A549 (cell line): ENCODE measurements at regions not wholly inside any gene's neighbourhood (a gene's known extent, or its start where the extent isn't known, plus 50 kb on each side); places are given as distances from the start of the nearest gene placed in this dataset.
"Not testable (repeated sequence)": the region's sequence is repeated elsewhere in the genome, so short reads cannot be mapped to it uniquely, and the experiment has no call there.

ENCODE experiments used
- ATAC-seq, 2 experiments: fragments of 200-7000 bp in 1 of 2; fragments of >200 bp in 1 of 2; cut with Nextera tagmentation in 1 of 2; cut with Tn5 transposase in 1 of 2; 3 replicates each; pipeline versions ENCODE4 v1.8.0 to v1.9.1; 2018 to 2020; ENCODE audit warnings: mild to moderate bottlenecking in 1 of 2, moderate library complexity in 1 of 2
- CTCF ChIA-PET: fragments of 300-600 bp; sonication (Branson Sonifier 250); formaldehyde crosslinking; extraction: SDS; loops from one replicate; lab custom pipeline; 2021; ENCODE audit warnings: antibody characterized with exemption, inconsistent platforms; lab: Yijun Ruan, JAX
- POLR2A ChIA-PET: fragments of 350-600 bp; formaldehyde crosslinking; extraction: SDS; loops from one replicate; lab custom pipeline; 2021; ENCODE audit warnings: antibody characterized with exemption, inconsistent platforms; lab: Yijun Ruan, JAX
- DNase-seq, 2 experiments: peaks; one replicate each; pipeline versions ENCODE4 v3.0.0 to v3.0.0-alpha.2; 2011 to 2016; ENCODE audit warnings: low read depth in 1 of 2, low spot score in 1 of 2
- FAIRE-seq: peaks from 2 replicates; lab custom pipeline; 2011; peaks lifted over from hg19 to GRCh38; lab: Jason Lieb, UNC
- H3K27ac ChIP-seq, 2 experiments: fragments of >200 bp; sonication (Bioruptor Twin); formaldehyde crosslinking; 3 replicates each; pipeline ENCODE4 v1.5.1; 2016 to 2017
- H3K4me1 ChIP-seq: fragments of >200 bp; sonication (Bioruptor Twin); formaldehyde crosslinking; 3 replicates; pipeline ENCODE4 v1.6.1; 2016
- H3K4me2 ChIP-seq: fragments of >200 bp; sonication (Bioruptor Twin); formaldehyde crosslinking; 3 replicates; pipeline ENCODE4 v1.6.1; 2016
- H3K4me3 ChIP-seq: fragments of >200 bp; sonication (Bioruptor Twin); formaldehyde crosslinking; 3 replicates; pipeline ENCODE4 v1.5.1; 2016
- H3K9me3 ChIP-seq: fragments of >200 bp; sonication (Bioruptor Twin); formaldehyde crosslinking; 3 replicates; pipeline ENCODE4 v1.6.1; 2016
- ATOH8 ChIP-seq: fragments of 250-450 bp; sonication (Bioruptor Pico); IDR thresholded peaks from 2 replicates; pipeline ENCODE4 v1.5.0; 2020; ENCODE audit warnings: low read depth, mild to moderate bottlenecking, moderate library complexity
- BHLHE40 ChIP-seq: IDR thresholded peaks from 2 replicates; pipeline ENCODE4 v1.6.1; 2012; ENCODE audit warnings: low read depth, low read length, inconsistent platforms
- CBX2 ChIP-seq: fragments of 200-600 bp; sonication (generic); IDR thresholded peaks from 2 replicates; pipeline ENCODE4 v1.6.1; 2016; ENCODE audit warnings: low read depth, mild to moderate bottlenecking, borderline replicate concordance
- CHD2 ChIP-seq: fragments of 150-350 bp; IDR thresholded peaks from 2 replicates; pipeline ENCODE4 v1.6.1; 2014; ENCODE audit warnings: low read length; ENCODE audit not compliant: partially characterized antibody
- EHMT2 ChIP-seq: fragments of 200-600 bp; sonication (generic); IDR thresholded peaks from 2 replicates; pipeline ENCODE4 v1.6.1; 2016; ENCODE audit warnings: antibody characterized with exemption, low read depth, mild to moderate bottlenecking, moderate library complexity
- EP300 ChIP-seq, 2 experiments: fragments of >200 bp; sonication (Bioruptor Twin); formaldehyde crosslinking; IDR thresholded peaks; 2 replicates in 1 of 2; 3 replicates in 1 of 2; pipeline ENCODE4 v1.6.1; 2016 to 2017
- FOXS1 ChIP-seq: fragments of 250-450 bp; sonication (Bioruptor Pico); IDR thresholded peaks from 2 replicates; pipeline ENCODE4 v1.5.0; 2020; ENCODE audit warnings: mild to moderate bottlenecking, moderate library complexity
- HDAC2 ChIP-seq: fragments of 200-600 bp; sonication (generic); IDR thresholded peaks from 2 replicates; pipeline ENCODE4 v1.6.1; 2016
- HEYL ChIP-seq: fragments of 250-450 bp; sonication (Bioruptor Pico); IDR thresholded peaks from 2 replicates; pipeline ENCODE4 v1.8.0; 2021; ENCODE audit warnings: mild to moderate bottlenecking, moderate library complexity
- HOXA7 ChIP-seq: fragments of 250-450 bp; sonication (Bioruptor Pico); IDR thresholded peaks from 2 replicates; pipeline ENCODE4 v1.5.0; 2020; ENCODE audit warnings: mild to moderate bottlenecking, moderate library complexity
- PBX3 ChIP-seq: IDR thresholded peaks from 2 replicates; pipeline ENCODE4 v1.6.1; 2012
- RAD21 ChIP-seq, 2 experiments: fragments of >200 bp in 1 of 2; sonication (Bioruptor Twin) in 1 of 2; formaldehyde crosslinking in 1 of 2; IDR thresholded peaks in 1 of 2; conservative IDR thresholded peaks in 1 of 2; 2 replicates in 1 of 2; 3 replicates in 1 of 2; pipeline ENCODE4 v1.6.1; 2012 to 2018; ENCODE audit warnings: inconsistent platforms in 1 of 2
- RFX5 ChIP-seq: fragments of 450-650 bp; IDR thresholded peaks from 2 replicates; pipeline ENCODE4 v1.7.1; 2014; ENCODE audit warnings: antibody characterized with exemption, mild to moderate bottlenecking, moderate library complexity
- TFCP2L1 ChIP-seq: fragments of 250-450 bp; sonication (Bioruptor Pico); IDR thresholded peaks from 2 replicates; pipeline ENCODE4 v1.5.0; 2021; ENCODE audit warnings: mild to moderate bottlenecking
- WGBS: methylation state at CpG from one replicate; pipeline ENCODE4 v1.1.6; 2017; ENCODE audit errors: missing lambda C conversion rate; 5-methylcytosine and 5-hydroxymethylcytosine counted together
- TF ChIP-seq, protein P1 (sequence below): fragments of 450-650 bp; IDR thresholded peaks from 2 replicates; pipeline ENCODE4 v1.6.1; 2014; ENCODE audit warnings: antibody characterized with exemption
- TF ChIP-seq, protein P2 (sequence below): fragments of >200 bp; sonication (Bioruptor Twin); formaldehyde crosslinking; IDR thresholded peaks from 3 replicates; pipeline ENCODE4 v1.6.1; 2016
- TF ChIP-seq, protein P3 (sequence below): fragments of 200-600 bp; sonication (generic); IDR thresholded peaks from 2 replicates; pipeline ENCODE4 v1.6.1; 2016; ENCODE audit warnings: antibody characterized with exemption, mild to moderate bottlenecking, moderate library complexity

- no peak overlapping the region for H3K4me3 ChIP-seq
- DNase-seq: no peak
- CTCF ChIA-PET: no interaction called here
- H3K27ac ChIP-seq: no peak overlapping the region
- no peak for ATAC-seq
- FAIRE-seq: no peak
- no peaks in the 10 kb centered on the region for H3K9me3 ChIP-seq
- TF ChIP-seq ATOH8 (CRISPR knock-in tag): no peak
- TF ChIP-seq, all 56 proteins: peak for 0
- Histone ChIP-seq H3K4me2 (no peak overlapping the region), H3K4me1 (no peaks in the 10 kb centered on the region)
- POLR2A ChIA-PET: no interaction called here
- WGBS: 12% methylated on average over 6 of the region's 6 CpGs
These were observed 634.5 kb downstream of the QKI start for GRCh38 chr6:164048840-164049516.

DNA sequence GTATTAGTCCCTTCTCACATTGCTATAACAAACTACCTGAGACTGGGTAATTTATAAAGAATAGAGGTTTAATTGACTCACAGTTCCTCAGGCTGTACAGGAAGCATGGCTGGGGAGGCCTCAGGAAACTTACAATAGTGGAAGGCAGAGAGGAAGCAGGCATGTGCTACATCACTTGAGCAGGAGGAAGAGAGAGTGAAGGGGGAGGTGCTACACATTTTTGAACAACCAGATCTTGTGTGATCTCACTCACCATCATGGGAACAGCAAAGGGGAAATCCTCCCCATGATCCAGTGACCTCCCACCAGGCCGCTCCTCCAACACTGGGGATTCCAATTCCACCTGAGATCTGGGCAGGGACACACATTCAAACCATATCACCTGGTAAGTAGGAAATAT is 630.6 kb downstream of the QKI start:
- H3K9me3 ChIP-seq: no peaks in the 10 kb centered on the region
- DNase-seq (no peak), ATAC-seq (no peak), FAIRE-seq (no peak)
- no peak overlapping the region for H3K27ac ChIP-seq
- TF ChIP-seq TFCP2L1 (CRISPR knock-in tag) (no peak), EP300 (IDR thresholded peaks at IDR 0.05) (no peak), HEYL (CRISPR knock-in tag) (no peak), RFX5 (no peak), HOXA7 (CRISPR knock-in tag) (no peak), CHD2 (no peak), HDAC2 (no peak), FOXS1 (CRISPR knock-in tag) (no peak), PBX3 (no peak), EHMT2 (no peak), BHLHE40 (no peak), RAD21 (conservative IDR thresholded peaks at IDR 0.05 in 1 of 2, IDR thresholded peaks at IDR 0.05 in 1 of 2) (no peak), CBX2 (no peak)
- TF ChIP-seq, protein P1, sequence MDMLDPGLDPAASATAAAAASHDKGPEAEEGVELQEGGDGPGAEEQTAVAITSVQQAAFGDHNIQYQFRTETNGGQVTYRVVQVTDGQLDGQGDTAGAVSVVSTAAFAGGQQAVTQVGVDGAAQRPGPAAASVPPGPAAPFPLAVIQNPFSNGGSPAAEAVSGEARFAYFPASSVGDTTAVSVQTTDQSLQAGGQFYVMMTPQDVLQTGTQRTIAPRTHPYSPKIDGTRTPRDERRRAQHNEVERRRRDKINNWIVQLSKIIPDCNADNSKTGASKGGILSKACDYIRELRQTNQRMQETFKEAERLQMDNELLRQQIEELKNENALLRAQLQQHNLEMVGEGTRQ: no peak
- TF ChIP-seq, protein P2, sequence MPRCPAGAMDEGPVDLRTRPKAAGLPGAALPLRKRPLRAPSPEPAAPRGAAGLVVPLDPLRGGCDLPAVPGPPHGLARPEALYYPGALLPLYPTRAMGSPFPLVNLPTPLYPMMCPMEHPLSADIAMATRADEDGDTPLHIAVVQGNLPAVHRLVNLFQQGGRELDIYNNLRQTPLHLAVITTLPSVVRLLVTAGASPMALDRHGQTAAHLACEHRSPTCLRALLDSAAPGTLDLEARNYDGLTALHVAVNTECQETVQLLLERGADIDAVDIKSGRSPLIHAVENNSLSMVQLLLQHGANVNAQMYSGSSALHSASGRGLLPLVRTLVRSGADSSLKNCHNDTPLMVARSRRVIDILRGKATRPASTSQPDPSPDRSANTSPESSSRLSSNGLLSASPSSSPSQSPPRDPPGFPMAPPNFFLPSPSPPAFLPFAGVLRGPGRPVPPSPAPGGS: no peak
- TF ChIP-seq, protein P3, sequence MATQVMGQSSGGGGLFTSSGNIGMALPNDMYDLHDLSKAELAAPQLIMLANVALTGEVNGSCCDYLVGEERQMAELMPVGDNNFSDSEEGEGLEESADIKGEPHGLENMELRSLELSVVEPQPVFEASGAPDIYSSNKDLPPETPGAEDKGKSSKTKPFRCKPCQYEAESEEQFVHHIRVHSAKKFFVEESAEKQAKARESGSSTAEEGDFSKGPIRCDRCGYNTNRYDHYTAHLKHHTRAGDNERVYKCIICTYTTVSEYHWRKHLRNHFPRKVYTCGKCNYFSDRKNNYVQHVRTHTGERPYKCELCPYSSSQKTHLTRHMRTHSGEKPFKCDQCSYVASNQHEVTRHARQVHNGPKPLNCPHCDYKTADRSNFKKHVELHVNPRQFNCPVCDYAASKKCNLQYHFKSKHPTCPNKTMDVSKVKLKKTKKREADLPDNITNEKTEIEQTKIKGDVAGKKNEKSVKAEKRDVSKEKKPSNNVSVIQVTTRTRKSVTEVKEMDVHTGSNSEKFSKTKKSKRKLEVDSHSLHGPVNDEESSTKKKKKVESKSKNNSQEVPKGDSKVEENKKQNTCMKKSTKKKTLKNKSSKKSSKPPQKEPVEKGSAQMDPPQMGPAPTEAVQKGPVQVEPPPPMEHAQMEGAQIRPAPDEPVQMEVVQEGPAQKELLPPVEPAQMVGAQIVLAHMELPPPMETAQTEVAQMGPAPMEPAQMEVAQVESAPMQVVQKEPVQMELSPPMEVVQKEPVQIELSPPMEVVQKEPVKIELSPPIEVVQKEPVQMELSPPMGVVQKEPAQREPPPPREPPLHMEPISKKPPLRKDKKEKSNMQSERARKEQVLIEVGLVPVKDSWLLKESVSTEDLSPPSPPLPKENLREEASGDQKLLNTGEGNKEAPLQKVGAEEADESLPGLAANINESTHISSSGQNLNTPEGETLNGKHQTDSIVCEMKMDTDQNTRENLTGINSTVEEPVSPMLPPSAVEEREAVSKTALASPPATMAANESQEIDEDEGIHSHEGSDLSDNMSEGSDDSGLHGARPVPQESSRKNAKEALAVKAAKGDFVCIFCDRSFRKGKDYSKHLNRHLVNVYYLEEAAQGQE: no peak
- no peak overlapping the region for H3K4me2 ChIP-seq
- H3K4me1 ChIP-seq: no peaks in the 10 kb centered on the region
- no peak overlapping the region for H3K4me3 ChIP-seq
- ChIA-PET POLR2A (no interaction called here), CTCF (no interaction called here)
- WGBS: 0% methylated on average over 1 of the region's 1 CpG

- H3K4me2 ChIP-seq, CTCF ChIA-PET, H3K4me3 ChIP-seq, DNase-seq, H3K4me1 ChIP-seq, POLR2A ChIA-PET, ATAC-seq, FAIRE-seq, H3K9me3 ChIP-seq, H3K27ac ChIP-seq: not testable (repeated sequence)
- WGBS: 41% methylated on average over 5 of the region's 5 CpGs
These were observed 629.1 kb downstream of the QKI start for GRCh38 chr6:164043656-164044055.
